ENCODE measurements at regions not wholly inside any gene's neighbourhood (a gene's known extent, or its start where the extent isn't known, plus 50 kb on each side); places are given as distances from the start of the nearest gene placed in this dataset.

GRCh38 chr1:118298397-118298796, 113.4 kb upstream of the SPAG17 start:
- Histone ChIP-seq H3K36me3 (ENCODE audit: control insufficient read depth, low read length) (no peaks in the 10 kb centered on the region), H3K4me1 (ENCODE audit: control insufficient read depth, low read length) (no peaks in the 10 kb centered on the region), H3K4me3 (ENCODE audit: low read length) (no peak overlapping the region), H3F3A (ENCODE audit: control insufficient read depth, insufficient read depth) (no peaks in the 10 kb centered on the region), H4K20me1 (ENCODE audit: control insufficient read depth, insufficient read depth, low read depth, low read length) (no peaks in the 10 kb centered on the region), H3K4me2 (ENCODE audit: low read length) (no peak overlapping the region), H3K9me3 (ENCODE audit: control insufficient read depth, insufficient read depth, low read length) (no peaks in the 10 kb centered on the region), H3K27ac (ENCODE audit: low read depth, low read length) (no peak overlapping the region), H3K27me3 (ENCODE audit: control insufficient read depth, low read length) (no peaks in the 10 kb centered on the region), H3K79me2 (ENCODE audit: control insufficient read depth, low read length) (no peaks in the 10 kb centered on the region), H3K9me2 (replicated peaks; ENCODE audit: control insufficient read depth, low read length) (no peaks in the 10 kb centered on the region)
- no peak for TF ChIP-seq CTCF (IDR thresholded peaks at IDR 0.05; ENCODE audit: low read depth, low read length, poor library complexity, severe bottlenecking)
- TF ChIP-seq EZH2phosphoT487 (IDR thresholded peaks at IDR 0.05; ENCODE audit: borderline replicate concordance, low read length), result no peak

DNA sequence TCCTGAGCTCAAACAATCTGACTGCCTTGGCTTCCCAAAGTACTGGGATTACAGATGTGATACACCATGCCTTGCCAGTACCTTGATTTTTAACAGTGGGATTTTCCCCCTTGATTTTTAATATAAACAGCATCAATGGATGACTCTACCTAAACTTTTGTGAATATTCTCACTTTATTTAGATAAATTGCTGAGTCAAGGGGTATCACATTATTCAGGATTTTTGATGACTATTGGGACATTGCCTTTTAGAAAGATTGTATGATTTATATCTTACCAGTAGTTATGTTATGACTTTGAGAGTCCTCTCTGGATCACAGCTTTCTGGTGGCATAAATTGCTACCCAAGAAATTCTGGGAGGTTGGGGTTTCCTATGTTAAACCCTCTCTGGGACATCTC, 112.5 kb upstream of the SPAG17 start:
- Histone ChIP-seq H3K36me3 (ENCODE audit: control insufficient read depth, low read length) (no peaks in the 10 kb centered on the region), H3K9me2 (replicated peaks; ENCODE audit: control insufficient read depth, low read length) (no peaks in the 10 kb centered on the region)

DNA sequence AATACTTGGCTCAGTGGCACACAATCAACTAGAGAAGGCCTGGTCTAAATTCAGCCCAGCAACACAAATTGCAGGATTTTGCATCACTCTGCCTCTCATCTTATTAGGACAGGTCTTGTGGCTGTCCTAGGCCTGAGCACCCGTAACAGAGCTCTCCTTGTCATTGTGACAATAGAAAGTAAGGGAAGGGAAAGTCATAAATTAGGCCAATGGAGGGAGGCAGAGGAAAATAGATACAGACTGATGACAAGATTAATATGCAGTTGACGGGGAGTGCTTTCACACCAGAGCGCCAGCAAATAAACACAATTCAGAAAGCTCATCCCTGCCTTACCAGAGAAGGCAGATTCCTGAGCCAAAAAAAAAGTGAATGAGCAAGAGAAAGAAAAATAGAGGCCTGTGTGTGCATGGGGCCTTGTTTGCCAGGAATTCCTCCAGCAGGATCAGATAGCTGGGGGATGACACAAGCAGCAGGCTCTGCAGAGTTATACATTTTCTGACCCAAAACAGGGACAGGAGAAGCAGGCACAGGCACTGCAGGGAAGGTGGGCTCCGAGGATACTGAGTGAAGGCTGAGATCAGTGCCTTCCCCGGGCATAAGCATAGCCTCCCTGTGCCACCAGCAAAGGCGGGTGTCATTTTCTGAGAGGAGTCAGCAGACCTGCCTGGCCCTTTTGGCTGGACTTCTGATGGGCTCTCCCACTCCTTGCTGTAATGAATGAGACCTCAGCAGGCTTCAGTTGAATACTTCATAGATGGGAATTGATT, 110.0 kb upstream of the SPAG17 start:
- no peak overlapping the region for H3K4me2 ChIP-seq (ENCODE audit: low read length)
- H3F3A ChIP-seq (ENCODE audit: control insufficient read depth, insufficient read depth), result no peaks in the 10 kb centered on the region
- H3K4me1 ChIP-seq (ENCODE audit: control insufficient read depth, low read length), result no peaks in the 10 kb centered on the region
- no peak overlapping the region for H3K27ac ChIP-seq (ENCODE audit: low read depth, low read length)
- H3K9me2 ChIP-seq (replicated peaks; ENCODE audit: control insufficient read depth, low read length), result no peaks in the 10 kb centered on the region
- H3K9me3 ChIP-seq (ENCODE audit: control insufficient read depth, insufficient read depth, low read length), result no peaks in the 10 kb centered on the region
- no peaks in the 10 kb centered on the region for H3K79me2 ChIP-seq (ENCODE audit: control insufficient read depth, low read length)
- no peak overlapping the region for H3K4me3 ChIP-seq (ENCODE audit: low read length)
- no peaks in the 10 kb centered on the region for H3K36me3 ChIP-seq (ENCODE audit: control insufficient read depth, low read length)
- no peak for TF ChIP-seq CTCF (IDR thresholded peaks at IDR 0.05; ENCODE audit: low read depth, low read length, poor library complexity, severe bottlenecking)
- no peak for TF ChIP-seq EZH2phosphoT487 (IDR thresholded peaks at IDR 0.05; ENCODE audit: borderline replicate concordance, low read length)
- H4K20me1 ChIP-seq (ENCODE audit: control insufficient read depth, insufficient read depth, low read depth, low read length), result no peaks in the 10 kb centered on the region
- no peaks in the 10 kb centered on the region for H3K27me3 ChIP-seq (ENCODE audit: control insufficient read depth, low read length)

More for the DNA sequence above, 112.5 kb upstream of the SPAG17 start:
- H3K4me3 ChIP-seq (ENCODE audit: low read length), result no peak overlapping the region
- H3F3A ChIP-seq (ENCODE audit: control insufficient read depth, insufficient read depth), result no peaks in the 10 kb centered on the region
- H3K79me2 ChIP-seq (ENCODE audit: control insufficient read depth, low read length), result no peaks in the 10 kb centered on the region
- H3K4me1 ChIP-seq (ENCODE audit: control insufficient read depth, low read length), result no peaks in the 10 kb centered on the region
- H4K20me1 ChIP-seq (ENCODE audit: control insufficient read depth, insufficient read depth, low read depth, low read length), result no peaks in the 10 kb centered on the region
- no peak overlapping the region for H3K27ac ChIP-seq (ENCODE audit: low read depth, low read length)
- no peak for TF ChIP-seq CTCF (IDR thresholded peaks at IDR 0.05; ENCODE audit: low read depth, low read length, poor library complexity, severe bottlenecking)
- no peak for TF ChIP-seq EZH2phosphoT487 (IDR thresholded peaks at IDR 0.05; ENCODE audit: borderline replicate concordance, low read length)
- H3K9me3 ChIP-seq (ENCODE audit: control insufficient read depth, insufficient read depth, low read length), result no peaks in the 10 kb centered on the region
- H3K4me2 ChIP-seq (ENCODE audit: low read length), result no peak overlapping the region
- H3K27me3 ChIP-seq (ENCODE audit: control insufficient read depth, low read length), result no peaks in the 10 kb centered on the region
